GM19467 (cell line): ENCODE measurements at regions not wholly inside any gene's neighbourhood (a gene's known extent, or its start where the extent isn't known, plus 50 kb on each side); places are given as distances from the start of the nearest gene placed in this dataset.

ENCODE experiments used
- ATAC-seq: cut with Tn5 transposase; IDR thresholded peaks from one replicate; pipeline ENCODE4 v1.9.1; 2021; ENCODE audit warnings: mild to moderate bottlenecking, moderate library complexity; ENCODE audit not compliant: unreplicated experiment

- ATAC-seq = no peak
Measured at GRCh38 chr21:17903029-17903806, 84.1 kb upstream of the C21orf91 start.

DNA sequence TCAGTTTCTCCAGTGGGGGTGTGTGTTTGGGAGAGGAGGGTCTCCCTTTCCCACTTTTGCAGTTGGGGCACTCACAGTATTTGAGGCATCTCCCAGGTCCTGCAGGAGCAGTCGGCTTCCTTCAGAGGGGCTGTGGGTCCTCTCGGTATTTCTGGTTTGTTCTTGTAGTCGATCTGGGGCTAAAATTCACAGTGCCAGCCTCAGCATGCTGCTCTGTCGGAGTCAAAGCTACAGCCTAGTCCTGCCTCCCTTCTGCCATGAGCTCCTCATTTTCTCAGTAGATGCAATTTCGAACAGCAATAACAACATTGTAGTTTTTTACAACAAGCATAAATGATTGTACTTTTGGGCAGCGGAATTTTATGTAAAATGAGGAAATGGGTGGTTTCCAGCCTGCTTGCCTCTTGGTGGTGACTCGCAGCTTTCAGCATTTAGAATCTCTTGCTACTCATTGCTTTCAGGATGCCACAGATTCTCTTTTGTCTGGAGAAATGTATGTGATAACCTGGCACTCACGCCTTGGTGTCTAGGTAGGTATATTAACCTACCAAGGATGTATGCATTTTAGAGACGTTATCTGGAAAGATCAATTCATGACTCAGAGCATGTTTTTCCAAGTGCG lies 82.4 kb upstream of the C21orf91 start:
- no peak for ATAC-seq

- no peak for ATAC-seq
Measured at GRCh38 chr21:17900990-17901385, 81.8 kb upstream of the C21orf91 start.

GRCh38 chr21:17900281-17900989 lies 81.3 kb upstream of the C21orf91 start:
- no peak for ATAC-seq

GRCh38 chr21:17889171-17889570 lies 70.0 kb upstream of the C21orf91 start:
- ATAC-seq = no peak

- ATAC-seq = no peak
Measured at GRCh38 chr21:17869115-17869514, 50.0 kb upstream of the C21orf91 start.
